ENCODE measurements at regions not wholly inside any gene's neighbourhood (a gene's known extent, or its start where the extent isn't known, plus 50 kb on each side); places are given as distances from the start of the nearest gene placed in this dataset.

GRCh38 chr6:113144117-113144516 is 713.0 kb upstream of the MARCKS start:
- no peak for DNase-seq (ENCODE audit: low spot score)
- Histone ChIP-seq H3K4me3 (no peak overlapping the region), H3K27ac (no peak overlapping the region)
- TF ChIP-seq CTCF (IDR thresholded peaks at IDR 0.05) = no peak

GRCh38 chr6:113146878-113147277 is 710.3 kb upstream of the MARCKS start:
- no peak for DNase-seq (ENCODE audit: low spot score)
- H3K27ac ChIP-seq = no peak overlapping the region
- no peak overlapping the region for H3K4me3 ChIP-seq
- TF ChIP-seq CTCF (IDR thresholded peaks at IDR 0.05) = no peak

- DNase-seq (ENCODE audit: low spot score) = no peak
- no peak overlapping the region for H3K4me3 ChIP-seq
- no peak for TF ChIP-seq CTCF (IDR thresholded peaks at IDR 0.05)
- H3K27ac ChIP-seq = no peak overlapping the region
Observed at GRCh38 chr6:113147544-113147943, 709.6 kb upstream of the MARCKS start.

- Histone ChIP-seq H3K27ac (no peak overlapping the region), H3K4me3 (no peak overlapping the region)
- no peak for DNase-seq (ENCODE audit: low spot score)
- no peak for TF ChIP-seq CTCF (IDR thresholded peaks at IDR 0.05)
Observed at GRCh38 chr6:113148566-113148965, 708.6 kb upstream of the MARCKS start.

GRCh38 chr6:113149511-113149910 is 707.6 kb upstream of the MARCKS start:
- TF ChIP-seq CTCF (IDR thresholded peaks at IDR 0.05) = no peak
- H3K27ac ChIP-seq = no peak overlapping the region
- no peak for DNase-seq (ENCODE audit: low spot score)
- no peak overlapping the region for H3K4me3 ChIP-seq

GRCh38 chr6:113160306-113161017 is 696.7 kb upstream of the MARCKS start:
- no peak for TF ChIP-seq CTCF (IDR thresholded peaks at IDR 0.05)
- no peak overlapping the region for H3K27ac ChIP-seq
- no peak for DNase-seq (ENCODE audit: low spot score)
- H3K4me3 ChIP-seq = no peak overlapping the region

GRCh38 chr6:113161018-113161315 is 696.2 kb upstream of the MARCKS start:
- no peak for TF ChIP-seq CTCF (IDR thresholded peaks at IDR 0.05)
- DNase-seq (ENCODE audit: low spot score) = no peak
- Histone ChIP-seq H3K4me3 (no peak overlapping the region), H3K27ac (no peak overlapping the region)
